ENCODE measurements at regions not wholly inside any gene's neighbourhood (a gene's known extent, or its start where the extent isn't known, plus 50 kb on each side); places are given as distances from the start of the nearest gene placed in this dataset.

DNA sequence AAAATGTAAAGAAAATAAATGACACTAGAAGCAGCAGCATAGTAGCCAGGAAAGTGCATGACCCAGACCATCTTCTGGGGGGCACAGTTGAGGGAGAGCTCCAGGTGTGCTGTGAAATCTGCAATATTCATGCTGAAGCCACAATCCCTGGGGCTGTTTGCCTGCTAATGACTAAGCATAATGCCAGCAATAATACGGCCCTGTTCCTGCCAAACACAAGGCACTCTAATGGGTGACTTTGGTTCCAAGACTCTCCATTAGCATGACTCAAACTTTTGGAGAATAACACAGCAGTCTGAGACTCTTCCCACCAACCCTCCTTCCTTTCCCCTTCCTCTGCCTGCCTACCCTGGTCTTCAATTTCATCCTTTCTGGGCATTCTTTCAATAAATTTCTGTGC is 77.9 kb upstream of the DOCK10 start (continued):
- TF ChIP-seq, protein P1, sequence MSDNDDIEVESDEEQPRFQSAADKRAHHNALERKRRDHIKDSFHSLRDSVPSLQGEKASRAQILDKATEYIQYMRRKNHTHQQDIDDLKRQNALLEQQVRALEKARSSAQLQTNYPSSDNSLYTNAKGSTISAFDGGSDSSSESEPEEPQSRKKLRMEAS (IDR thresholded peaks at IDR 0.05): no peak
- TF ChIP-seq ZBTB33 (IDR thresholded peaks at IDR 0.05): no peak

GRCh38 chr2:225117051-225117716 is 74.9 kb upstream of the DOCK10 start:
- no peak for DNase-seq (ENCODE audit: low spot score)
- no peak overlapping the region for H3K9ac ChIP-seq (ENCODE audit: low read depth in 1 of 2, low read length in 2 of 2)
- H3K27me3 ChIP-seq (ENCODE audit: control insufficient read depth in 4 of 4, insufficient read depth in 4 of 4, low read length in 3 of 4): no peaks in the 10 kb centered on the region
- no peaks in the 10 kb centered on the region for H3K9me3 ChIP-seq (ENCODE audit: control insufficient read depth in 4 of 4, low read length in 3 of 4)
- H3K4me3 ChIP-seq (ENCODE audit: low read depth in 1 of 3, low read length in 3 of 3): no peak overlapping the region
- H3K36me3 ChIP-seq (ENCODE audit: control insufficient read depth in 4 of 4, insufficient read depth in 3 of 4, low read depth in 1 of 4, low read length in 3 of 4): no peaks in the 10 kb centered on the region
- H3K4me1 ChIP-seq (ENCODE audit: control insufficient read depth in 4 of 4, insufficient read depth in 4 of 4, low read length in 3 of 4): no peaks in the 10 kb centered on the region
- TF ChIP-seq GABPA (IDR thresholded peaks at IDR 0.05 in 1 of 2, conservative IDR thresholded peaks at IDR 0.05 in 1 of 2): no peak
- TF ChIP-seq FOXA1 (IDR thresholded peaks at IDR 0.05): no peak
- TF ChIP-seq, protein P1 (IDR thresholded peaks at IDR 0.05): no peak
- TF ChIP-seq RAD21 (IDR thresholded peaks at IDR 0.05): no peak
- TF ChIP-seq YY1 (IDR thresholded peaks at IDR 0.05): no peak
- no peak for TF ChIP-seq NR2F2 (IDR thresholded peaks at IDR 0.05)
- no peak for TF ChIP-seq TAF1 (conservative IDR thresholded peaks at IDR 0.05)
- TF ChIP-seq RXRA (IDR thresholded peaks at IDR 0.05): no peak
- TF ChIP-seq EGR1 (IDR thresholded peaks at IDR 0.05; ENCODE audit: low read depth in 2 of 2): no peak
- TF ChIP-seq, protein P2, sequence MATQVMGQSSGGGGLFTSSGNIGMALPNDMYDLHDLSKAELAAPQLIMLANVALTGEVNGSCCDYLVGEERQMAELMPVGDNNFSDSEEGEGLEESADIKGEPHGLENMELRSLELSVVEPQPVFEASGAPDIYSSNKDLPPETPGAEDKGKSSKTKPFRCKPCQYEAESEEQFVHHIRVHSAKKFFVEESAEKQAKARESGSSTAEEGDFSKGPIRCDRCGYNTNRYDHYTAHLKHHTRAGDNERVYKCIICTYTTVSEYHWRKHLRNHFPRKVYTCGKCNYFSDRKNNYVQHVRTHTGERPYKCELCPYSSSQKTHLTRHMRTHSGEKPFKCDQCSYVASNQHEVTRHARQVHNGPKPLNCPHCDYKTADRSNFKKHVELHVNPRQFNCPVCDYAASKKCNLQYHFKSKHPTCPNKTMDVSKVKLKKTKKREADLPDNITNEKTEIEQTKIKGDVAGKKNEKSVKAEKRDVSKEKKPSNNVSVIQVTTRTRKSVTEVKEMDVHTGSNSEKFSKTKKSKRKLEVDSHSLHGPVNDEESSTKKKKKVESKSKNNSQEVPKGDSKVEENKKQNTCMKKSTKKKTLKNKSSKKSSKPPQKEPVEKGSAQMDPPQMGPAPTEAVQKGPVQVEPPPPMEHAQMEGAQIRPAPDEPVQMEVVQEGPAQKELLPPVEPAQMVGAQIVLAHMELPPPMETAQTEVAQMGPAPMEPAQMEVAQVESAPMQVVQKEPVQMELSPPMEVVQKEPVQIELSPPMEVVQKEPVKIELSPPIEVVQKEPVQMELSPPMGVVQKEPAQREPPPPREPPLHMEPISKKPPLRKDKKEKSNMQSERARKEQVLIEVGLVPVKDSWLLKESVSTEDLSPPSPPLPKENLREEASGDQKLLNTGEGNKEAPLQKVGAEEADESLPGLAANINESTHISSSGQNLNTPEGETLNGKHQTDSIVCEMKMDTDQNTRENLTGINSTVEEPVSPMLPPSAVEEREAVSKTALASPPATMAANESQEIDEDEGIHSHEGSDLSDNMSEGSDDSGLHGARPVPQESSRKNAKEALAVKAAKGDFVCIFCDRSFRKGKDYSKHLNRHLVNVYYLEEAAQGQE (IDR thresholded peaks at IDR 0.05): no peak
- TF ChIP-seq ATF3 (IDR thresholded peaks at IDR 0.05): no peak
- no peak for TF ChIP-seq SP1 (IDR thresholded peaks at IDR 0.05)
- TF ChIP-seq ZBTB33 (IDR thresholded peaks at IDR 0.05): no peak
- no peak for TF ChIP-seq FOXA2 (IDR thresholded peaks at IDR 0.05)
- no peak for TF ChIP-seq CTCF (IDR thresholded peaks at IDR 0.05; ENCODE audit: low read depth, low read length, missing input control)
- no peak for TF ChIP-seq JUND (IDR thresholded peaks at IDR 0.05)
- no peak for TF ChIP-seq HNF4G (IDR thresholded peaks at IDR 0.05)
- TF ChIP-seq HNF4A (conservative IDR thresholded peaks at IDR 0.05): no peak
- peak overlapping the region in 1 of 2 donors; percentile 7 for H3K27ac ChIP-seq (ENCODE audit: low read depth in 1 of 2, low read length in 2 of 2)
- whole genome bisulfite sequencing: 87% methylated on average over 2 of the region's 2 CpGs

All from liver (tissue), 8 donors.